OCI-LY7 (cell line): ENCODE measurements at regions not wholly inside any gene's neighbourhood (a gene's known extent, or its start where the extent isn't known, plus 50 kb on each side); places are given as distances from the start of the nearest gene placed in this dataset.

Experiments used
- EZH2phosphoT487 ChIP-seq: fragments of 200-600 bp; sonication (generic); IDR thresholded peaks from 2 replicates; pipeline ENCODE4 v1.6.1; 2018; ENCODE audit warnings: low read depth, borderline replicate concordance, mild to moderate bottlenecking, mixed run types, antibody characterized with exemption, low read length, moderate library complexity, mixed read lengths
- TF ChIP-seq, protein P1 (sequence below): fragments of 200-600 bp; sonication (generic); conservative IDR thresholded peaks from 2 replicates; pipeline ENCODE4 v1.5.1; 2014; ENCODE audit warnings: mild to moderate bottlenecking, antibody characterized with exemption, low read length, moderate library complexity, mixed read lengths

DNA sequence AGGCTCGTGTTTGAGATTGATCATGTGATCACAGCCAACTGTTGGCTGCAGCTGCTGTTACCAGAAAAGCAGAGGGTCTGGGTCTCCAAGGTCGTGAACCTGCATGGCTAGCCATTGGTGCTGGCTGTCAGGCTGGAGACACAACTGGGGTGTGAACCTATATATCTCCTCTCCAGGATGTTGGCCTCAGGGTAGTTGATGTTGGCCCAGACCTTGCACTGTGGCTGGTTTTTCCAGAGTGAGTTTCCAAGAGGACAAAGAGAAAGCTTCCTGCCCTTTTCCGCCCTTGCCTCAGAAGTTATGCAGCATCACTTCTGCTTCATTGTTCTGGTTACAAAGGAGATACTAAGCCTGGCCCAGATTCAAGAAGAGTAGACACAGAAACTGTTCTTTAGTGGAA, 607.8 kb upstream of the HS3ST1 start:
- TF ChIP-seq, protein P1, sequence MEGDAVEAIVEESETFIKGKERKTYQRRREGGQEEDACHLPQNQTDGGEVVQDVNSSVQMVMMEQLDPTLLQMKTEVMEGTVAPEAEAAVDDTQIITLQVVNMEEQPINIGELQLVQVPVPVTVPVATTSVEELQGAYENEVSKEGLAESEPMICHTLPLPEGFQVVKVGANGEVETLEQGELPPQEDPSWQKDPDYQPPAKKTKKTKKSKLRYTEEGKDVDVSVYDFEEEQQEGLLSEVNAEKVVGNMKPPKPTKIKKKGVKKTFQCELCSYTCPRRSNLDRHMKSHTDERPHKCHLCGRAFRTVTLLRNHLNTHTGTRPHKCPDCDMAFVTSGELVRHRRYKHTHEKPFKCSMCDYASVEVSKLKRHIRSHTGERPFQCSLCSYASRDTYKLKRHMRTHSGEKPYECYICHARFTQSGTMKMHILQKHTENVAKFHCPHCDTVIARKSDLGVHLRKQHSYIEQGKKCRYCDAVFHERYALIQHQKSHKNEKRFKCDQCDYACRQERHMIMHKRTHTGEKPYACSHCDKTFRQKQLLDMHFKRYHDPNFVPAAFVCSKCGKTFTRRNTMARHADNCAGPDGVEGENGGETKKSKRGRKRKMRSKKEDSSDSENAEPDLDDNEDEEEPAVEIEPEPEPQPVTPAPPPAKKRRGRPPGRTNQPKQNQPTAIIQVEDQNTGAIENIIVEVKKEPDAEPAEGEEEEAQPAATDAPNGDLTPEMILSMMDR = no peak
- TF ChIP-seq EZH2phosphoT487 = no peak
